Erythroblast (primary cell): ENCODE measurements at regions not wholly inside any gene's neighbourhood (a gene's known extent, or its start where the extent isn't known, plus 50 kb on each side); places are given as distances from the start of the nearest gene placed in this dataset.

Experiments used
- DNase-seq, 2 experiments: peaks; one replicate each; lab custom pipeline; 2025; lab: John Stamatoyannopoulos, UW
- GATA1 ChIP-seq: IDR thresholded peaks from 2 replicates; pipeline ENCODE4 v1.6.1; 2011; ENCODE audit warnings: low read depth, mild to moderate bottlenecking, control low read depth, low read length, moderate library complexity
- POLR2A ChIP-seq: IDR thresholded peaks from 2 replicates; pipeline ENCODE4 v1.6.1; 2011; ENCODE audit warnings: mild to moderate bottlenecking, low read length

GRCh38 chr3:25294169-25294805, 133.8 kb upstream of the RARB start:
- DNase-seq, result no peak
- TF ChIP-seq POLR2A, result no peak
- TF ChIP-seq GATA1, result no peak

GRCh38 chr3:25297667-25298585, 130.1 kb upstream of the RARB start:
- TF ChIP-seq GATA1 (no peak), POLR2A (no peak)
- DNase-seq, result no peak

- no peak for DNase-seq
- TF ChIP-seq POLR2A, result no peak
- no peak for TF ChIP-seq GATA1
These were observed 127.9 kb upstream of the RARB start for GRCh38 chr3:25300141-25300540.

GRCh38 chr3:25304916-25305315, 123.1 kb upstream of the RARB start:
- DNase-seq, result no peak
- TF ChIP-seq GATA1 (no peak), POLR2A (no peak)

- TF ChIP-seq GATA1 (no peak), POLR2A (no peak)
These were observed 122.0 kb upstream of the RARB start for GRCh38 chr3:25306066-25306465.

GRCh38 chr3:25306705-25307104, 121.4 kb upstream of the RARB start:
- DNase-seq, result no peak
- no peak for TF ChIP-seq POLR2A
- TF ChIP-seq GATA1, result no peak

More at GRCh38 chr3:25306066-25306465, 122.0 kb upstream of the RARB start:
- DNase-seq, result no peak

GRCh38 chr3:25313286-25313685, 114.8 kb upstream of the RARB start:
- TF ChIP-seq GATA1, result no peak
- no peak for TF ChIP-seq POLR2A
- DNase-seq, result no peak

- DNase-seq, result no peak
- no peak for TF ChIP-seq GATA1
- no peak for TF ChIP-seq POLR2A
These were observed 103.0 kb upstream of the RARB start for GRCh38 chr3:25324954-25325655.

GRCh38 chr3:25335356-25335755, 92.7 kb upstream of the RARB start:
- no peak for DNase-seq
- TF ChIP-seq GATA1 (no peak), POLR2A (no peak)

- no peak for DNase-seq
- TF ChIP-seq GATA1 (no peak), POLR2A (no peak)
These were observed 89.8 kb upstream of the RARB start for GRCh38 chr3:25338158-25338725.

- TF ChIP-seq POLR2A (no peak), GATA1 (no peak)
- DNase-seq, result no peak
These were observed 88.8 kb upstream of the RARB start for GRCh38 chr3:25339225-25339624.

- no peak for TF ChIP-seq POLR2A
- no peak for TF ChIP-seq GATA1
- no peak for DNase-seq
These were observed 83.4 kb upstream of the RARB start for GRCh38 chr3:25344670-25345069.

GRCh38 chr3:25349095-25349494, 79.0 kb upstream of the RARB start:
- no peak for DNase-seq
- no peak for TF ChIP-seq POLR2A
- no peak for TF ChIP-seq GATA1
